SK-N-SH (cell line): ENCODE measurements at regions not wholly inside any gene's neighbourhood (a gene's known extent, or its start where the extent isn't known, plus 50 kb on each side); places are given as distances from the start of the nearest gene placed in this dataset.
A peak's percentile ranks its signal among the peaks of the same experiment; 100 is the strongest.

ENCODE experiments used
- CTCF ChIA-PET: fragments of 300-600, 350-600 bp; formaldehyde crosslinking; extraction: SDS; loops from one replicate; lab custom pipeline; 2021; lab: Yijun Ruan, JAX
- POLR2A ChIA-PET: fragments of 350-600 bp; sonication (Branson Sonifier 250); formaldehyde crosslinking; extraction: SDS; loops from one replicate; lab custom pipeline; 2020; ENCODE audit warnings: antibody characterized with exemption, inconsistent platforms; lab: Yijun Ruan, JAX
- DNase-seq: peaks from one replicate; pipeline ENCODE4 v3.0.0; 2012
- H2AFZ ChIP-seq: fragments of 200-600 bp; sonication (generic); 2 replicates; pipeline ENCODE4 v1.8.1; 2016; ENCODE audit warnings: antibody characterized with exemption, mild to moderate bottlenecking, low read depth
- H3F3A ChIP-seq: fragments of 200-600 bp; sonication (generic); replicated peaks from 2 replicates; pipeline ENCODE3; 2016; ENCODE audit warnings: antibody characterized with exemption, mild to moderate bottlenecking; ENCODE audit not compliant: insufficient read depth
- H3K27ac ChIP-seq, 2 experiments: fragments of 200-500 bp in 1 of 2; fragments of 200-600 bp in 1 of 2; sonication (Bioruptor generic) in 1 of 2; sonication (generic), shearing (Covaris generic) in 1 of 2; 2 replicates each; pipeline versions ENCODE4 v1.5.1 to v1.6.1; 2014 to 2016; ENCODE audit warnings: low read depth in 2 of 2, inconsistent platforms in 1 of 2, low read length in 1 of 2, mild to moderate bottlenecking in 1 of 2, mixed read lengths in 1 of 2
- H3K27me3 ChIP-seq: fragments of 200-600 bp; sonication (generic), shearing (Covaris generic); 2 replicates; pipeline ENCODE4 v1.6.1; 2016; ENCODE audit warnings: mixed run types; ENCODE audit not compliant: insufficient read depth
- H3K36me3 ChIP-seq, 2 experiments: fragments of 200-500 bp in 1 of 2; fragments of 200-600 bp in 1 of 2; sonication (Bioruptor generic) in 1 of 2; sonication (generic) in 1 of 2; replicated peaks in 1 of 2; 2 replicates each; pipeline versions ENCODE3 to v1.5.1; 2014 to 2016; ENCODE audit warnings: low read length in 1 of 2, mild to moderate bottlenecking in 1 of 2; ENCODE audit not compliant: insufficient read depth in 2 of 2, control insufficient read depth in 1 of 2
- H3K4me1 ChIP-seq, 2 experiments: fragments of 200-500 bp in 1 of 2; fragments of 200-600 bp in 1 of 2; sonication (Bioruptor generic) in 1 of 2; sonication (generic), shearing (Covaris generic) in 1 of 2; 2 replicates each; pipeline versions ENCODE4 v1.5.1 to v1.6.1; 2014 to 2016; ENCODE audit warnings: low read depth in 1 of 2, low read length in 1 of 2, mixed run types in 1 of 2; ENCODE audit not compliant: insufficient read depth in 2 of 2, control insufficient read depth in 1 of 2
- H3K4me2 ChIP-seq: fragments of 200-600 bp; sonication (generic), shearing (Covaris generic); 2 replicates; pipeline ENCODE4 v1.6.1; 2017; ENCODE audit warnings: mixed run types
- H3K4me3 ChIP-seq, 2 experiments: fragments of 200-500 bp in 1 of 2; fragments of 200-600 bp in 1 of 2; sonication (Bioruptor generic) in 1 of 2; sonication (generic), shearing (Covaris generic) in 1 of 2; 2 replicates each; pipeline versions ENCODE4 v1.5.1 to v1.8.1; 2014 to 2016; ENCODE audit warnings: low read depth in 2 of 2, inconsistent platforms in 1 of 2, low read length in 1 of 2, mild to moderate bottlenecking in 1 of 2, mixed read lengths in 1 of 2, moderate library complexity in 1 of 2
- H3K79me2 ChIP-seq: fragments of 200-600 bp; sonication (generic); 2 replicates; pipeline ENCODE4 v1.8.1; 2017; ENCODE audit warnings: mild to moderate bottlenecking; ENCODE audit not compliant: insufficient read depth
- H3K9ac ChIP-seq: fragments of 200-600 bp; sonication (generic); 2 replicates; pipeline ENCODE4 v1.6.1; 2017; ENCODE audit warnings: mixed run types
- H3K9me2 ChIP-seq: fragments of 200-600 bp; sonication (generic); 2 replicates; pipeline ENCODE4 v1.6.1; 2017; ENCODE audit warnings: mixed run types
- H3K9me3 ChIP-seq: fragments of 200-600 bp; sonication (generic); 2 replicates; pipeline ENCODE4 v1.6.1; 2017; ENCODE audit warnings: mixed run types, mild to moderate bottlenecking, moderate library complexity
- H4K20me1 ChIP-seq: fragments of 200-600 bp; sonication (generic); 2 replicates; pipeline ENCODE4 v1.6.1; 2017; ENCODE audit warnings: mild to moderate bottlenecking, mixed run types; ENCODE audit not compliant: insufficient read depth
- ELF1 ChIP-seq: IDR thresholded peaks from 2 replicates; pipeline ENCODE4 v1.4.0; 2012
- EP300 ChIP-seq, 2 experiments: IDR thresholded peaks; 2 replicates each; pipeline versions ENCODE4 v1.4.0 to v1.6.1; 2012; ENCODE audit warnings: borderline replicate concordance in 1 of 2, low read depth in 1 of 2, low read length in 1 of 2
- EZH2phosphoT487 ChIP-seq: fragments of 200-600 bp; sonication (generic); IDR thresholded peaks from 2 replicates; pipeline ENCODE4 v1.6.1; 2017; ENCODE audit warnings: low read depth, mixed run types, mild to moderate bottlenecking, antibody characterized with exemption, moderate library complexity, borderline replicate concordance
- FOXM1 ChIP-seq: IDR thresholded peaks from 2 replicates; pipeline ENCODE4 v1.4.0; 2012; ENCODE audit warnings: low read depth, mild to moderate bottlenecking
- GABPA ChIP-seq: IDR thresholded peaks from 2 replicates; pipeline ENCODE4 v1.4.0; 2012; ENCODE audit warnings: low read depth, mild to moderate bottlenecking
- JUND ChIP-seq: IDR thresholded peaks from 2 replicates; pipeline ENCODE4 v1.4.0; 2012
- MEF2A ChIP-seq: IDR thresholded peaks from 2 replicates; pipeline ENCODE4 v1.4.0; 2012; ENCODE audit warnings: low read depth, borderline replicate concordance
- NFIC ChIP-seq: IDR thresholded peaks from 2 replicates; pipeline ENCODE4 v1.4.0; 2012; ENCODE audit warnings: borderline replicate concordance
- NRF1 ChIP-seq: IDR thresholded peaks from 2 replicates; pipeline ENCODE4 v1.6.1; 2012; ENCODE audit warnings: low read depth, mild to moderate bottlenecking, low read length
- POLR2AphosphoS5 ChIP-seq: IDR thresholded peaks from 2 replicates; pipeline ENCODE4 v1.6.1; 2012; ENCODE audit warnings: low read depth, low read length
- RAD21 ChIP-seq: IDR thresholded peaks from 2 replicates; pipeline ENCODE4 v1.6.1; 2012; ENCODE audit warnings: mild to moderate bottlenecking, low read length
- RCOR1 ChIP-seq: fragments of 150-350 bp; IDR thresholded peaks from 2 replicates; pipeline ENCODE4 v1.6.1; 2017; ENCODE audit warnings: antibody characterized with exemption, low read length
- RFX5 ChIP-seq: IDR thresholded peaks from 2 replicates; pipeline ENCODE4 v1.6.1; 2012; ENCODE audit warnings: mild to moderate bottlenecking, improper control_type of control experiment, low read length
- RXRA ChIP-seq: IDR thresholded peaks from 2 replicates; pipeline ENCODE4 v1.4.0; 2012; ENCODE audit warnings: low read depth, mild to moderate bottlenecking, borderline replicate concordance
- SMC3 ChIP-seq: IDR thresholded peaks from 2 replicates; pipeline ENCODE4 v1.6.1; 2012; ENCODE audit warnings: low read depth, low read length, improper control_type of control experiment
- TCF12 ChIP-seq: IDR thresholded peaks from 2 replicates; pipeline ENCODE4 v1.4.0; 2012
- TEAD4 ChIP-seq: IDR thresholded peaks from 2 replicates; pipeline ENCODE4 v1.4.0; 2012; ENCODE audit warnings: mild to moderate bottlenecking, borderline replicate concordance; ENCODE audit not compliant: insufficient read depth
- YY1 ChIP-seq: IDR thresholded peaks from 2 replicates; pipeline ENCODE4 v1.4.0; 2012; ENCODE audit warnings: low read depth, mild to moderate bottlenecking
- WGBS: methylation state at CpG from one replicate; pipeline ENCODE4 v1.1.6; 2017; ENCODE audit warnings: low lambda C conversion rate; 5-methylcytosine and 5-hydroxymethylcytosine counted together
- TF ChIP-seq, protein P1 (sequence below): IDR thresholded peaks from 2 replicates; pipeline ENCODE4 v1.4.0; 2012; ENCODE audit warnings: low read depth
- TF ChIP-seq, protein P2 (sequence below): IDR thresholded peaks from 2 replicates; pipeline ENCODE4 v1.6.1; 2012; ENCODE audit warnings: mild to moderate bottlenecking, low read depth, low read length, moderate library complexity
- TF ChIP-seq, protein P3 (sequence below): IDR thresholded peaks from 2 replicates; pipeline ENCODE4 v1.4.0; 2012; ENCODE audit warnings: low read depth, borderline replicate concordance
- TF ChIP-seq, protein P4 (sequence below): fragments of 200-600 bp; sonication (generic); IDR thresholded peaks from 2 replicates; pipeline ENCODE4 v1.6.1; 2017; ENCODE audit warnings: antibody characterized with exemption, mild to moderate bottlenecking, moderate library complexity
- TF ChIP-seq, protein P5 (sequence below): fragments of 150-350 bp; IDR thresholded peaks from 2 replicates; pipeline ENCODE4 v1.6.1; 2016; ENCODE audit warnings: mild to moderate bottlenecking, low read depth, low read length
- TF ChIP-seq, protein P6 (sequence below): fragments of 150-350 bp; IDR thresholded peaks from 2 replicates; pipeline ENCODE4 v1.6.1; 2017; ENCODE audit warnings: antibody characterized with exemption, low read length, low read depth, borderline replicate concordance
- TF ChIP-seq, protein P7 (sequence below): IDR thresholded peaks from 2 replicates; pipeline ENCODE4 v1.4.0; 2012; ENCODE audit warnings: low read depth, borderline replicate concordance

DNA sequence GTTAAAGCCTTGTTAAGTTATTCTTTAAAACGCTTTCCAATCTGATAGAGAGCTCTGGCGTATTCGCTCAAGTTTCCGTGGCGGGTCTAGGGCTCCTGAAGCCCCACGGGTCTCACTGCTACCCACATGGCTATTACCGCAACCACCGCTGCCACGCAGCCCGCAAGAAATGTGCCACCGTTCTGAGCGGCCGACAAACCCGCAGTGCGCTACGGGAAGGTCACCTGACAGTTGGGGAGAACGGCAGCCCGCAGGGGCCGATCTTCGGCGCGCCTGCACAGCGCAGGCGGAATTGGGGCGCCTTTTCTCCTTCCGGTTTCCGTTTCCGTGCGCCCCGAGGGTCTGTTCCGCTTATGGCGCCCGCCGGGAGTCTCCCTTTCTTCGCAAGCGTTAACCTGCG is 76.6 kb upstream of the SNRPN start:
- Histone ChIP-seq H4K20me1 (no peaks in the 10 kb centered on the region), H3K4me1 (no peaks in the 10 kb centered on the region), H3K27ac (peak overlapping the region; percentile 18 to 43; a peak in 3 of 4 replicates), H3K36me3 (no peaks in the 10 kb centered on the region), H3K9me2 (no peaks in the 10 kb centered on the region), H3K4me3 (peak overlapping the region; percentile 48 to 60), H3K9me3 (no peaks in the 10 kb centered on the region), H3K9ac (peak overlapping the region; percentile 57; the same call in 1 of the 2 replicates), H3F3A (no peaks in the 10 kb centered on the region), H3K79me2 (no peaks in the 10 kb centered on the region), H2AFZ (peak overlapping the region; percentile 94), H3K27me3 (no peaks in the 10 kb centered on the region), H3K4me2 (peak overlapping the region; percentile 74)
- WGBS, result 14% methylated on average over 29 of the region's 37 CpGs
- POLR2A ChIA-PET, result no interaction called here
- CTCF ChIA-PET, result no interaction called here
- peak; percentile 57 for DNase-seq
- TF ChIP-seq POLR2AphosphoS5, result no peak
- TF ChIP-seq, protein P1, sequence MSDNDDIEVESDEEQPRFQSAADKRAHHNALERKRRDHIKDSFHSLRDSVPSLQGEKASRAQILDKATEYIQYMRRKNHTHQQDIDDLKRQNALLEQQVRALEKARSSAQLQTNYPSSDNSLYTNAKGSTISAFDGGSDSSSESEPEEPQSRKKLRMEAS, result peak; percentile 60; the same call in 1 of the 2 replicates
- TF ChIP-seq EZH2phosphoT487, result no peak
- TF ChIP-seq TEAD4, result no peak
- no peak for TF ChIP-seq RAD21
- no peak for TF ChIP-seq RFX5
- TF ChIP-seq, protein P2, sequence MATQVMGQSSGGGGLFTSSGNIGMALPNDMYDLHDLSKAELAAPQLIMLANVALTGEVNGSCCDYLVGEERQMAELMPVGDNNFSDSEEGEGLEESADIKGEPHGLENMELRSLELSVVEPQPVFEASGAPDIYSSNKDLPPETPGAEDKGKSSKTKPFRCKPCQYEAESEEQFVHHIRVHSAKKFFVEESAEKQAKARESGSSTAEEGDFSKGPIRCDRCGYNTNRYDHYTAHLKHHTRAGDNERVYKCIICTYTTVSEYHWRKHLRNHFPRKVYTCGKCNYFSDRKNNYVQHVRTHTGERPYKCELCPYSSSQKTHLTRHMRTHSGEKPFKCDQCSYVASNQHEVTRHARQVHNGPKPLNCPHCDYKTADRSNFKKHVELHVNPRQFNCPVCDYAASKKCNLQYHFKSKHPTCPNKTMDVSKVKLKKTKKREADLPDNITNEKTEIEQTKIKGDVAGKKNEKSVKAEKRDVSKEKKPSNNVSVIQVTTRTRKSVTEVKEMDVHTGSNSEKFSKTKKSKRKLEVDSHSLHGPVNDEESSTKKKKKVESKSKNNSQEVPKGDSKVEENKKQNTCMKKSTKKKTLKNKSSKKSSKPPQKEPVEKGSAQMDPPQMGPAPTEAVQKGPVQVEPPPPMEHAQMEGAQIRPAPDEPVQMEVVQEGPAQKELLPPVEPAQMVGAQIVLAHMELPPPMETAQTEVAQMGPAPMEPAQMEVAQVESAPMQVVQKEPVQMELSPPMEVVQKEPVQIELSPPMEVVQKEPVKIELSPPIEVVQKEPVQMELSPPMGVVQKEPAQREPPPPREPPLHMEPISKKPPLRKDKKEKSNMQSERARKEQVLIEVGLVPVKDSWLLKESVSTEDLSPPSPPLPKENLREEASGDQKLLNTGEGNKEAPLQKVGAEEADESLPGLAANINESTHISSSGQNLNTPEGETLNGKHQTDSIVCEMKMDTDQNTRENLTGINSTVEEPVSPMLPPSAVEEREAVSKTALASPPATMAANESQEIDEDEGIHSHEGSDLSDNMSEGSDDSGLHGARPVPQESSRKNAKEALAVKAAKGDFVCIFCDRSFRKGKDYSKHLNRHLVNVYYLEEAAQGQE, result no peak
- TF ChIP-seq, protein P3, sequence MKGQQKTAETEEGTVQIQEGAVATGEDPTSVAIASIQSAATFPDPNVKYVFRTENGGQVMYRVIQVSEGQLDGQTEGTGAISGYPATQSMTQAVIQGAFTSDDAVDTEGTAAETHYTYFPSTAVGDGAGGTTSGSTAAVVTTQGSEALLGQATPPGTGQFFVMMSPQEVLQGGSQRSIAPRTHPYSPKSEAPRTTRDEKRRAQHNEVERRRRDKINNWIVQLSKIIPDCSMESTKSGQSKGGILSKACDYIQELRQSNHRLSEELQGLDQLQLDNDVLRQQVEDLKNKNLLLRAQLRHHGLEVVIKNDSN, result peak; percentile 90
- TF ChIP-seq, protein P4, sequence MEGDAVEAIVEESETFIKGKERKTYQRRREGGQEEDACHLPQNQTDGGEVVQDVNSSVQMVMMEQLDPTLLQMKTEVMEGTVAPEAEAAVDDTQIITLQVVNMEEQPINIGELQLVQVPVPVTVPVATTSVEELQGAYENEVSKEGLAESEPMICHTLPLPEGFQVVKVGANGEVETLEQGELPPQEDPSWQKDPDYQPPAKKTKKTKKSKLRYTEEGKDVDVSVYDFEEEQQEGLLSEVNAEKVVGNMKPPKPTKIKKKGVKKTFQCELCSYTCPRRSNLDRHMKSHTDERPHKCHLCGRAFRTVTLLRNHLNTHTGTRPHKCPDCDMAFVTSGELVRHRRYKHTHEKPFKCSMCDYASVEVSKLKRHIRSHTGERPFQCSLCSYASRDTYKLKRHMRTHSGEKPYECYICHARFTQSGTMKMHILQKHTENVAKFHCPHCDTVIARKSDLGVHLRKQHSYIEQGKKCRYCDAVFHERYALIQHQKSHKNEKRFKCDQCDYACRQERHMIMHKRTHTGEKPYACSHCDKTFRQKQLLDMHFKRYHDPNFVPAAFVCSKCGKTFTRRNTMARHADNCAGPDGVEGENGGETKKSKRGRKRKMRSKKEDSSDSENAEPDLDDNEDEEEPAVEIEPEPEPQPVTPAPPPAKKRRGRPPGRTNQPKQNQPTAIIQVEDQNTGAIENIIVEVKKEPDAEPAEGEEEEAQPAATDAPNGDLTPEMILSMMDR, result no peak
- no peak for TF ChIP-seq TCF12
- TF ChIP-seq, protein P5, sequence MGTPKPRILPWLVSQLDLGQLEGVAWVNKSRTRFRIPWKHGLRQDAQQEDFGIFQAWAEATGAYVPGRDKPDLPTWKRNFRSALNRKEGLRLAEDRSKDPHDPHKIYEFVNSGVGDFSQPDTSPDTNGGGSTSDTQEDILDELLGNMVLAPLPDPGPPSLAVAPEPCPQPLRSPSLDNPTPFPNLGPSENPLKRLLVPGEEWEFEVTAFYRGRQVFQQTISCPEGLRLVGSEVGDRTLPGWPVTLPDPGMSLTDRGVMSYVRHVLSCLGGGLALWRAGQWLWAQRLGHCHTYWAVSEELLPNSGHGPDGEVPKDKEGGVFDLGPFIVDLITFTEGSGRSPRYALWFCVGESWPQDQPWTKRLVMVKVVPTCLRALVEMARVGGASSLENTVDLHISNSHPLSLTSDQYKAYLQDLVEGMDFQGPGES, result no peak
- TF ChIP-seq RXRA, result no peak
- TF ChIP-seq NRF1, result no peak
- no peak for TF ChIP-seq JUND
- TF ChIP-seq NFIC, result no peak
- TF ChIP-seq, protein P6, sequence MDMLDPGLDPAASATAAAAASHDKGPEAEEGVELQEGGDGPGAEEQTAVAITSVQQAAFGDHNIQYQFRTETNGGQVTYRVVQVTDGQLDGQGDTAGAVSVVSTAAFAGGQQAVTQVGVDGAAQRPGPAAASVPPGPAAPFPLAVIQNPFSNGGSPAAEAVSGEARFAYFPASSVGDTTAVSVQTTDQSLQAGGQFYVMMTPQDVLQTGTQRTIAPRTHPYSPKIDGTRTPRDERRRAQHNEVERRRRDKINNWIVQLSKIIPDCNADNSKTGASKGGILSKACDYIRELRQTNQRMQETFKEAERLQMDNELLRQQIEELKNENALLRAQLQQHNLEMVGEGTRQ, result no peak; the same call in 1 of the 2 replicates
- TF ChIP-seq RCOR1, result no peak
- peak; percentile 55; the same call in 1 of the 2 replicates for TF ChIP-seq YY1
- no peak for TF ChIP-seq FOXM1
- no peak for TF ChIP-seq MEF2A
- peak; percentile 71; the same call in 1 of the 2 replicates for TF ChIP-seq ELF1
- TF ChIP-seq, protein P7, sequence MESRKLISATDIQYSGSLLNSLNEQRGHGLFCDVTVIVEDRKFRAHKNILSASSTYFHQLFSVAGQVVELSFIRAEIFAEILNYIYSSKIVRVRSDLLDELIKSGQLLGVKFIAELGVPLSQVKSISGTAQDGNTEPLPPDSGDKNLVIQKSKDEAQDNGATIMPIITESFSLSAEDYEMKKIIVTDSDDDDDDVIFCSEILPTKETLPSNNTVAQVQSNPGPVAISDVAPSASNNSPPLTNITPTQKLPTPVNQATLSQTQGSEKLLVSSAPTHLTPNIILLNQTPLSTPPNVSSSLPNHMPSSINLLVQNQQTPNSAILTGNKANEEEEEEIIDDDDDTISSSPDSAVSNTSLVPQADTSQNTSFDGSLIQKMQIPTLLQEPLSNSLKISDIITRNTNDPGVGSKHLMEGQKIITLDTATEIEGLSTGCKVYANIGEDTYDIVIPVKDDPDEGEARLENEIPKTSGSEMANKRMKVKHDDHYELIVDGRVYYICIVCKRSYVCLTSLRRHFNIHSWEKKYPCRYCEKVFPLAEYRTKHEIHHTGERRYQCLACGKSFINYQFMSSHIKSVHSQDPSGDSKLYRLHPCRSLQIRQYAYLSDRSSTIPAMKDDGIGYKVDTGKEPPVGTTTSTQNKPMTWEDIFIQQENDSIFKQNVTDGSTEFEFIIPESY, result no peak
- peak; percentile 79 for TF ChIP-seq GABPA
- no peak for TF ChIP-seq EP300 (IDR thresholded peaks at IDR 0.05; ENCODE audit: borderline replicate concordance in 1 of 2, low read depth in 1 of 2, low read length in 1 of 2)
- no peak for TF ChIP-seq SMC3
